IMR-90 (cell line): ENCODE measurements at regions not wholly inside any gene's neighbourhood (a gene's known extent, or its start where the extent isn't known, plus 50 kb on each side); places are given as distances from the start of the nearest gene placed in this dataset.

Source experiments
- ATAC-seq: fragments of 200-7000 bp; cut with Tn5 transposase; 2 replicates; pipeline ENCODE4 v1.9.1; 2020; ENCODE audit warnings: low read depth, mild to moderate bottlenecking, moderate library complexity
- BruUV-seq: library from RNA; stranded (reverse); fragments of 400-500 nt; replicated peaks from 2 replicates; lab custom pipeline; 2021; lab: Mats Ljungman, UMichigan
- CTCF ChIA-PET: fragments of 300-600 bp; formaldehyde crosslinking; extraction: SDS; loops from one replicate; lab custom pipeline; 2021; ENCODE audit warnings: antibody characterized with exemption; lab: Yijun Ruan, JAX
- POLR2A ChIA-PET: fragments of 300-600 bp; sonication (Branson Sonifier 250); formaldehyde crosslinking; loops from one replicate; lab custom pipeline; 2022; ENCODE audit warnings: antibody characterized with exemption; ENCODE audit not compliant: unreplicated experiment; lab: Charles Lee
- DNase-seq: peaks from one replicate; pipeline ENCODE4 v3.0.0; 2013
- H2AFZ ChIP-seq: replicated peaks from 2 replicates; pipeline ENCODE3; 2013; ENCODE audit warnings: low read length, mild to moderate bottlenecking; ENCODE audit not compliant: poor library complexity
- H2AK5ac ChIP-seq: 2 replicates; pipeline ENCODE4 v1.6.1; 2013; ENCODE audit warnings: low read depth, low read length, inconsistent platforms
- H2AK9ac ChIP-seq: replicated peaks from 2 replicates; pipeline ENCODE3; 2013; ENCODE audit warnings: mild to moderate bottlenecking, low read depth, low read length, moderate library complexity; ENCODE audit not compliant: poor library complexity
- H2BK120ac ChIP-seq: 2 replicates; pipeline ENCODE4 v1.6.1; 2013; ENCODE audit warnings: low read depth, low read length, inconsistent platforms
- H2BK15ac ChIP-seq: 3 replicates; pipeline ENCODE4 v1.6.1; 2013; ENCODE audit warnings: low read depth, low read length, inconsistent platforms
- H2BK20ac ChIP-seq: 2 replicates; pipeline ENCODE4 v1.6.1; 2013; ENCODE audit warnings: low read depth, mild to moderate bottlenecking, inconsistent platforms, low read length, moderate library complexity
- H2BK5ac ChIP-seq: 2 replicates; pipeline ENCODE4 v1.6.1; 2013; ENCODE audit warnings: mild to moderate bottlenecking, low read depth, low read length, inconsistent platforms; ENCODE audit not compliant: poor library complexity, severe bottlenecking
- H3K14ac ChIP-seq: replicated peaks from 2 replicates; pipeline ENCODE4 v1.6.1; 2013; ENCODE audit warnings: low read depth, low read length, inconsistent platforms
- H3K18ac ChIP-seq: 2 replicates; pipeline ENCODE4 v1.6.1; 2013; ENCODE audit warnings: low read depth, low read length, control low read depth
- H3K23ac ChIP-seq: 2 replicates; pipeline ENCODE4 v1.6.1; 2013; ENCODE audit warnings: low read depth, low read length, inconsistent platforms
- H3K27ac ChIP-seq: 2 replicates; pipeline ENCODE4 v1.5.1; 2013; ENCODE audit warnings: mild to moderate bottlenecking, control low read depth, low read length; ENCODE audit not compliant: insufficient read depth
- H3K27me3 ChIP-seq: 2 replicates; pipeline ENCODE4 v1.6.1; 2013; ENCODE audit warnings: low read length; ENCODE audit not compliant: control insufficient read depth, insufficient read depth
- H3K36me3 ChIP-seq: 2 replicates; pipeline ENCODE4 v1.6.1; 2013; ENCODE audit warnings: low read length, mixed read lengths; ENCODE audit not compliant: control insufficient read depth, insufficient read depth
- H3K4ac ChIP-seq: 2 replicates; pipeline ENCODE4 v1.6.1; 2013; ENCODE audit warnings: low read depth, low read length, inconsistent platforms
- H3K4me1 ChIP-seq: 2 replicates; pipeline ENCODE4 v1.6.1; 2013; ENCODE audit warnings: low read length, mixed read lengths; ENCODE audit not compliant: control insufficient read depth, insufficient read depth
- H3K4me2 ChIP-seq: 2 replicates; pipeline ENCODE4 v1.6.1; 2013; ENCODE audit warnings: low read depth, mild to moderate bottlenecking, control low read depth, low read length, moderate library complexity
- H3K4me3 ChIP-seq: 2 replicates; pipeline ENCODE4 v1.5.1; 2013; ENCODE audit warnings: low read depth, mild to moderate bottlenecking, control low read depth, low read length, moderate library complexity; ENCODE audit not compliant: insufficient read depth
- H3K56ac ChIP-seq: 2 replicates; pipeline ENCODE4 v1.6.1; 2013; ENCODE audit warnings: low read length, inconsistent platforms; ENCODE audit not compliant: insufficient read depth; ENCODE audit errors: extremely low read depth
- H3K79me1 ChIP-seq, 2 experiments: 2 replicates each; pipeline ENCODE4 v1.6.1; 2013; ENCODE audit warnings: low read length in 2 of 2, inconsistent platforms in 1 of 2, low read depth in 1 of 2
- H3K9ac ChIP-seq: 2 replicates; pipeline ENCODE4 v1.6.1; 2013; ENCODE audit warnings: low read depth, low read length, control low read depth
- H3K9me1 ChIP-seq: 2 replicates; pipeline ENCODE4 v1.6.1; 2013; ENCODE audit warnings: low read length, inconsistent platforms; ENCODE audit not compliant: insufficient read depth
- H3K9me3 ChIP-seq: 2 replicates; pipeline ENCODE4 v1.6.1; 2013; ENCODE audit warnings: low read length; ENCODE audit not compliant: control insufficient read depth, insufficient read depth
- H4K20me1 ChIP-seq: 2 replicates; pipeline ENCODE4 v1.6.1; 2013; ENCODE audit warnings: low read length, inconsistent platforms; ENCODE audit not compliant: insufficient read depth
- H4K5ac ChIP-seq: 2 replicates; pipeline ENCODE4 v1.6.1; 2013; ENCODE audit warnings: mild to moderate bottlenecking, low read depth, low read length, control low read depth
- H4K8ac ChIP-seq, 2 experiments: 2 replicates each; pipeline ENCODE4 v1.6.1; 2013; ENCODE audit warnings: low read depth in 2 of 2, low read length in 2 of 2, control low read depth in 1 of 2, inconsistent platforms in 1 of 2
- H4K91ac ChIP-seq: 2 replicates; pipeline ENCODE4 v1.6.1; 2013; ENCODE audit warnings: low read depth, low read length, inconsistent platforms; ENCODE audit not compliant: insufficient read depth
- BHLHE40 ChIP-seq: fragments of 150-350 bp; IDR thresholded peaks from 2 replicates; pipeline ENCODE4 v1.6.1; 2016; ENCODE audit warnings: mild to moderate bottlenecking, low read depth, low read length
- CHD1 ChIP-seq: IDR thresholded peaks from 2 replicates; pipeline ENCODE4 v1.6.1; 2012; ENCODE audit warnings: low read depth, low read length, improper control_type of control experiment
- FOS ChIP-seq: fragments of 150-350 bp; IDR thresholded peaks from 2 replicates; pipeline ENCODE4 v1.6.1; 2016; ENCODE audit warnings: low read depth, low read length
- MAFK ChIP-seq: IDR thresholded peaks from 2 replicates; pipeline ENCODE4 v1.6.1; 2012; ENCODE audit warnings: low read depth, low read length, improper control_type of control experiment
- MXI1 ChIP-seq: IDR thresholded peaks from 2 replicates; pipeline ENCODE4 v1.6.1; 2012; ENCODE audit warnings: low read depth, mild to moderate bottlenecking, low read length, moderate library complexity, borderline replicate concordance
- NFE2L2 ChIP-seq: fragments of 150-350 bp; IDR thresholded peaks from 2 replicates; pipeline ENCODE4 v1.6.1; 2016; ENCODE audit warnings: low read depth, mild to moderate bottlenecking, low read length
- POLR2A ChIP-seq: IDR thresholded peaks from 2 replicates; pipeline ENCODE4 v1.6.1; 2012; ENCODE audit warnings: mild to moderate bottlenecking, low read depth, low read length
- RAD21 ChIP-seq: IDR thresholded peaks from 2 replicates; pipeline ENCODE4 v1.6.1; 2012; ENCODE audit warnings: low read length, improper control_type of control experiment
- RFX5 ChIP-seq: IDR thresholded peaks from 2 replicates; pipeline ENCODE4 v1.8.0; 2012; ENCODE audit warnings: low read depth, mild to moderate bottlenecking, low read length, moderate library complexity
- whole genome bisulfite sequencing, 2 experiments: methylation state at CpG; one replicate each; pipeline versions ENCODE4 v1.1.5 to v1.1.7; 2013; ENCODE audit warnings: missing lambda C conversion rate in 2 of 2; ENCODE audit not compliant: insufficient read length in 1 of 2; ENCODE audit errors: extremely low coverage in 2 of 2; 5-methylcytosine and 5-hydroxymethylcytosine counted together
- dilution Hi-C: fragments of 300-500 bp; cut with HindIII; formaldehyde crosslinking; loops from one replicate; pipeline ENCODE4 v1.14.3; 2018; ENCODE audit warnings: low sequenced_read_pairs; ENCODE audit not compliant: unreplicated experiment
- in situ Hi-C: fragments of 300-500 bp; cut with MboI; formaldehyde crosslinking; loops from 3 replicates; pipeline ENCODE4 v1.14.3; 2019; ENCODE audit warnings: low sequenced_read_pairs, inconsistent platforms, mixed read lengths
- intact Hi-C: fragments of 100-400 bp; cut with micrococcal nuclease; formaldehyde crosslinking; loops from 2 replicates; pipeline ENCODE4 v1.10.0; 2022
- TF ChIP-seq, protein P1 (sequence below): conservative IDR thresholded peaks from 2 replicates; pipeline ENCODE4 v1.5.1; 2012; ENCODE audit warnings: mild to moderate bottlenecking, low read depth, low read length, improper control_type of control experiment
- TF ChIP-seq, protein P2 (sequence below): fragments of 150-350 bp; IDR thresholded peaks from 2 replicates; pipeline ENCODE4 v1.6.1; 2017; ENCODE audit warnings: mild to moderate bottlenecking, antibody characterized with exemption, low read length, low read depth
- TF ChIP-seq, protein P3 (sequence below): fragments of 150-350 bp; IDR thresholded peaks from 2 replicates; pipeline ENCODE4 v1.6.1; 2016; ENCODE audit warnings: low read depth, mild to moderate bottlenecking, low read length, moderate library complexity, borderline replicate concordance

DNA sequence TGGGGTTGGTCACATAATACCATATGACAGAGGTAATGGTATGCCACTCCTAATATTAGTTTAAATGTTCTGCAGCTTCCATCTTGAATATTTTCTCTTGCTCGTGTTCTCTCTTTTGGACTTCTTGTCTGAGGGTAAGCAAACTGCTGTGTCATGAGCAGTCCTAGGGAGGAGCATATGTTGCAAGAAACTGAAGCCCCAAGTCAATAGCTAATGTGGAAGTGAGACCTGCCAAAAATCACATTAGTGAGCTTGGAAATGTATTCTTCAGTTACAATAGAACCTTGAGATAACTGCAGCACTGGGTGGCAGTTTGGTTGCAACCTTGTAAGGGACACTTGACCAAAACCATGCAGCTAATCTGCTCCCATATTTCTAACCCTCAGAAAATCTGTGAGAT is 178.2 kb upstream of the IMPG1 start:
- Histone ChIP-seq H3K9me1 (no peaks in the 10 kb centered on the region), H4K5ac (no peak overlapping the region), H4K91ac (no peak overlapping the region), H3K79me1 (no peaks in the 10 kb centered on the region), H2BK15ac (no peak overlapping the region), H3K4me1 (no peaks in the 10 kb centered on the region), H2BK5ac (no peak overlapping the region), H3K4me3 (no peak overlapping the region), H3K27ac (no peak overlapping the region), H3K27me3 (no peaks in the 10 kb centered on the region), H3K36me3 (no peaks in the 10 kb centered on the region), H3K56ac (no peak overlapping the region), H3K9ac (no peak overlapping the region), H3K4ac (no peak overlapping the region), H2AK5ac (no peak overlapping the region), H2BK20ac (no peak overlapping the region), H2BK120ac (no peak overlapping the region), H3K4me2 (no peak overlapping the region), H2AFZ (no peak overlapping the region), H3K9me3 (peaks cover 11% of the 10 kb centered on the region), H3K14ac (no peak overlapping the region), H3K23ac (no peak overlapping the region), H2AK9ac (no peak overlapping the region), H4K20me1 (no peaks in the 10 kb centered on the region), H4K8ac (no peak overlapping the region), H3K18ac (no peak overlapping the region)
- POLR2A ChIA-PET, result no interaction called here
- WGBS, 2 experiments, result no CpG with 5 or more reads among the region's 1 CpG
- BruUV-seq, result no TSS peak
- no peak for ATAC-seq
- in situ Hi-C loops (no loop called here), intact Hi-C loops (no loop called here), dilution Hi-C loops (no loop called here)
- TF ChIP-seq RFX5 (no peak), CHD1 (no peak), MXI1 (no peak), MAFK (no peak), FOS (no peak), RAD21 (no peak), NFE2L2 (no peak), BHLHE40 (no peak), POLR2A (no peak)
- TF ChIP-seq, protein P1, sequence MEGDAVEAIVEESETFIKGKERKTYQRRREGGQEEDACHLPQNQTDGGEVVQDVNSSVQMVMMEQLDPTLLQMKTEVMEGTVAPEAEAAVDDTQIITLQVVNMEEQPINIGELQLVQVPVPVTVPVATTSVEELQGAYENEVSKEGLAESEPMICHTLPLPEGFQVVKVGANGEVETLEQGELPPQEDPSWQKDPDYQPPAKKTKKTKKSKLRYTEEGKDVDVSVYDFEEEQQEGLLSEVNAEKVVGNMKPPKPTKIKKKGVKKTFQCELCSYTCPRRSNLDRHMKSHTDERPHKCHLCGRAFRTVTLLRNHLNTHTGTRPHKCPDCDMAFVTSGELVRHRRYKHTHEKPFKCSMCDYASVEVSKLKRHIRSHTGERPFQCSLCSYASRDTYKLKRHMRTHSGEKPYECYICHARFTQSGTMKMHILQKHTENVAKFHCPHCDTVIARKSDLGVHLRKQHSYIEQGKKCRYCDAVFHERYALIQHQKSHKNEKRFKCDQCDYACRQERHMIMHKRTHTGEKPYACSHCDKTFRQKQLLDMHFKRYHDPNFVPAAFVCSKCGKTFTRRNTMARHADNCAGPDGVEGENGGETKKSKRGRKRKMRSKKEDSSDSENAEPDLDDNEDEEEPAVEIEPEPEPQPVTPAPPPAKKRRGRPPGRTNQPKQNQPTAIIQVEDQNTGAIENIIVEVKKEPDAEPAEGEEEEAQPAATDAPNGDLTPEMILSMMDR, result no peak
- TF ChIP-seq, protein P2, sequence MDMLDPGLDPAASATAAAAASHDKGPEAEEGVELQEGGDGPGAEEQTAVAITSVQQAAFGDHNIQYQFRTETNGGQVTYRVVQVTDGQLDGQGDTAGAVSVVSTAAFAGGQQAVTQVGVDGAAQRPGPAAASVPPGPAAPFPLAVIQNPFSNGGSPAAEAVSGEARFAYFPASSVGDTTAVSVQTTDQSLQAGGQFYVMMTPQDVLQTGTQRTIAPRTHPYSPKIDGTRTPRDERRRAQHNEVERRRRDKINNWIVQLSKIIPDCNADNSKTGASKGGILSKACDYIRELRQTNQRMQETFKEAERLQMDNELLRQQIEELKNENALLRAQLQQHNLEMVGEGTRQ, result no peak
- TF ChIP-seq, protein P3, sequence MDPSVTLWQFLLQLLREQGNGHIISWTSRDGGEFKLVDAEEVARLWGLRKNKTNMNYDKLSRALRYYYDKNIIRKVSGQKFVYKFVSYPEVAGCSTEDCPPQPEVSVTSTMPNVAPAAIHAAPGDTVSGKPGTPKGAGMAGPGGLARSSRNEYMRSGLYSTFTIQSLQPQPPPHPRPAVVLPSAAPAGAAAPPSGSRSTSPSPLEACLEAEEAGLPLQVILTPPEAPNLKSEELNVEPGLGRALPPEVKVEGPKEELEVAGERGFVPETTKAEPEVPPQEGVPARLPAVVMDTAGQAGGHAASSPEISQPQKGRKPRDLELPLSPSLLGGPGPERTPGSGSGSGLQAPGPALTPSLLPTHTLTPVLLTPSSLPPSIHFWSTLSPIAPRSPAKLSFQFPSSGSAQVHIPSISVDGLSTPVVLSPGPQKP, result no peak
- DNase-seq, result no peak
- CTCF ChIA-PET, result no interaction called here
